IPS-20b (cell line): ENCODE measurements at regions not wholly inside any gene's neighbourhood (a gene's known extent, or its start where the extent isn't known, plus 50 kb on each side); places are given as distances from the start of the nearest gene placed in this dataset.

Experiments used
- H3K27ac ChIP-seq: one replicate; pipeline ENCODE4 v1.5.1; 2013; ENCODE audit warnings: low read length
- H3K27me3 ChIP-seq: 2 replicates; pipeline ENCODE4 v1.6.1; 2013; ENCODE audit warnings: mild to moderate bottlenecking, low read length, inconsistent platforms; ENCODE audit not compliant: insufficient read depth
- H3K36me3 ChIP-seq: 2 replicates; pipeline ENCODE4 v1.6.1; 2013; ENCODE audit warnings: low read depth, mild to moderate bottlenecking, inconsistent platforms, low read length, moderate library complexity; ENCODE audit not compliant: insufficient read depth
- H3K4me1 ChIP-seq: 2 replicates; pipeline ENCODE4 v1.6.1; 2013; ENCODE audit warnings: mild to moderate bottlenecking, control low read depth, inconsistent platforms, low read length, moderate library complexity; ENCODE audit not compliant: insufficient read depth
- H3K4me3 ChIP-seq: 2 replicates; pipeline ENCODE4 v1.5.1; 2013; ENCODE audit warnings: mild to moderate bottlenecking, low read length, inconsistent platforms
- H3K9ac ChIP-seq: 2 replicates; pipeline ENCODE4 v1.6.1; 2013; ENCODE audit warnings: low read depth, mild to moderate bottlenecking, inconsistent platforms, low read length, moderate library complexity
- H3K9me3 ChIP-seq: 2 replicates; pipeline ENCODE4 v1.6.1; 2013; ENCODE audit warnings: mild to moderate bottlenecking, low read depth, low read length, inconsistent platforms; ENCODE audit not compliant: insufficient read depth

- Histone ChIP-seq H3K9ac (no peak overlapping the region), H3K27me3 (no peaks in the 10 kb centered on the region), H3K4me1 (no peaks in the 10 kb centered on the region), H3K27ac (no peak overlapping the region), H3K9me3 (peaks cover 4% of the 10 kb centered on the region; the same call in 1 of the 2 replicates), H3K4me3 (no peak overlapping the region), H3K36me3 (no peaks in the 10 kb centered on the region)
Measured at GRCh38 chr9:88739373-88739772, 204.4 kb downstream of the NXNL2 start.

DNA sequence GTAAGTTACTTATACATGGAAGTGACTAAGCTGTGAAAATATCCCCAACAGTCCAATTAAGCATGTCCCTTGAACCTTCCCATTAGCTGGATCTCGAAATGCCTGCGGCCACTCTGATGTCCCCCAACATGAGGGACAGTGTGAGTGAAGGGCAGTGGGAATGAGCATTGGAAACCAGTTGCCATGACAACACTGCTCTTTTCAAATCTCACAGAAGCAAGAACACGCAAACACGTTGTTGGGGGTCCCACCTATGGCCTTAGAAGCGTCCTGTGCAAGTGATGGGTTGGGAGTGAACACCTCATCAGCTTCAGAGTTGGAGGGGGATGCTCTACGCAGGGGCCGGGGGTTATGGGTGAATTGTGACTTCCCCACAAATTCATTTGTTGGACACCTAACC, 205.9 kb downstream of the NXNL2 start:
- H3K27me3 ChIP-seq, result no peaks in the 10 kb centered on the region
- H3K27ac ChIP-seq, result no peak overlapping the region
- peaks cover 4% of the 10 kb centered on the region; the same call in 1 of the 2 replicates for H3K9me3 ChIP-seq

DNA sequence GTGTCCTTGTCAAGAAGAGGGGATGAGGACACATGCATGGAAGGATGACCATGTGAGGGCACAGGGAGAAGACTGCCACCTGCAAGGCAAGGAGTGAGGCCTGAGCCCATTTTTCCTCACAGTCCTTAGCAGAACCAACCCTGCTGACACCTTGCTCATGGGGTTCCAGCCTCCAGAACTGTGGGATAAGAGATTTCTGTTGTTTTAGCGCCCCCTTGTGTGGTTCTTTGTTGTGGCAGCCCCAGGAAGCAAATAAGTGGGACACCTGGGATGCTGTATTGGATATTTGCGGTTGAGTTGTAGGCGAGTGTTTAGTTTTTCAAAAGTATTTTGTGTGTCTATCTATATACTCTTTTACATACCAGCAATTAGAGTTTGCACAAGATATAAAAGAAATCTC, 206.4 kb downstream of the NXNL2 start:
- no peaks in the 10 kb centered on the region for H3K36me3 ChIP-seq
- H3K9ac ChIP-seq, result no peak overlapping the region
- H3K4me1 ChIP-seq, result peaks cover 1% of the 10 kb centered on the region; the same call in 1 of the 2 replicates
- H3K4me3 ChIP-seq, result no peak overlapping the region
- H3K9me3 ChIP-seq, result peaks cover 4% of the 10 kb centered on the region; the same call in 1 of the 2 replicates
- H3K27me3 ChIP-seq, result no peaks in the 10 kb centered on the region
- H3K27ac ChIP-seq, result no peak overlapping the region

More for the DNA sequence above, 205.9 kb downstream of the NXNL2 start:
- H3K4me1 ChIP-seq, result no peaks in the 10 kb centered on the region
- no peak overlapping the region for H3K9ac ChIP-seq
- H3K4me3 ChIP-seq, result no peak overlapping the region
- H3K36me3 ChIP-seq, result no peaks in the 10 kb centered on the region

- Histone ChIP-seq H3K9ac (no peak overlapping the region), H3K27ac (no peak overlapping the region), H3K27me3 (no peaks in the 10 kb centered on the region), H3K9me3 (peaks cover 4% of the 10 kb centered on the region; the same call in 1 of the 2 replicates), H3K4me3 (no peak overlapping the region), H3K36me3 (no peaks in the 10 kb centered on the region), H3K4me1 (peaks cover 11% of the 10 kb centered on the region; the same call in 1 of the 2 replicates)
Measured at GRCh38 chr9:88742483-88742882, 207.5 kb downstream of the NXNL2 start.

DNA sequence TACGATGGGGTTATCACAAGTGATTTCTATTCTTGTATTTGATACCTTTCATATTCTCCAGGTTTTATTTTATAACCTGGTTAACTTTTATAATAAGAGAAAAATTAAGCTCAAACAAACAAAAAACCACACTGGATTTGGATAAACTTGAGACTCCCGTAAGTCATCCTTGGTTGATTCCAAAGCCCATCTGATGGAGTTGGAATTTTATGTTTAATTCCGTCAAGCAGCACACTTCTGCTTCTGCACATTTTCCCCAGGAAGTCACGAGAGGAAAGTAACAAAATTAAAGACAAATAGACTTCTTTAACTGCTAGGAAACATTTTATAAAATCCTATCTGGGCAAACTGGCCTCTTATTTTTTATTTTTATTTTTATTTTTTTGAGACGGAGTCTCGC, 207.9 kb downstream of the NXNL2 start:
- no peak overlapping the region for H3K27ac ChIP-seq
- no peak overlapping the region for H3K4me3 ChIP-seq
- H3K27me3 ChIP-seq, result no peaks in the 10 kb centered on the region
- H3K9ac ChIP-seq, result no peak overlapping the region
- no peaks in the 10 kb centered on the region for H3K36me3 ChIP-seq
- peaks cover 4% of the 10 kb centered on the region; the same call in 1 of the 2 replicates for H3K9me3 ChIP-seq
- H3K4me1 ChIP-seq, result peaks cover 15% of the 10 kb centered on the region

- H3K4me1 ChIP-seq, result peaks cover 24% of the 10 kb centered on the region
- H3K27me3 ChIP-seq, result no peaks in the 10 kb centered on the region
- no peak overlapping the region for H3K9ac ChIP-seq
- H3K4me3 ChIP-seq, result no peak overlapping the region
- H3K36me3 ChIP-seq, result no peaks in the 10 kb centered on the region
- H3K27ac ChIP-seq, result no peak overlapping the region
- H3K9me3 ChIP-seq, result peaks cover 4% of the 10 kb centered on the region; the same call in 1 of the 2 replicates
Measured at GRCh38 chr9:88745276-88746001, 210.5 kb downstream of the NXNL2 start.

DNA sequence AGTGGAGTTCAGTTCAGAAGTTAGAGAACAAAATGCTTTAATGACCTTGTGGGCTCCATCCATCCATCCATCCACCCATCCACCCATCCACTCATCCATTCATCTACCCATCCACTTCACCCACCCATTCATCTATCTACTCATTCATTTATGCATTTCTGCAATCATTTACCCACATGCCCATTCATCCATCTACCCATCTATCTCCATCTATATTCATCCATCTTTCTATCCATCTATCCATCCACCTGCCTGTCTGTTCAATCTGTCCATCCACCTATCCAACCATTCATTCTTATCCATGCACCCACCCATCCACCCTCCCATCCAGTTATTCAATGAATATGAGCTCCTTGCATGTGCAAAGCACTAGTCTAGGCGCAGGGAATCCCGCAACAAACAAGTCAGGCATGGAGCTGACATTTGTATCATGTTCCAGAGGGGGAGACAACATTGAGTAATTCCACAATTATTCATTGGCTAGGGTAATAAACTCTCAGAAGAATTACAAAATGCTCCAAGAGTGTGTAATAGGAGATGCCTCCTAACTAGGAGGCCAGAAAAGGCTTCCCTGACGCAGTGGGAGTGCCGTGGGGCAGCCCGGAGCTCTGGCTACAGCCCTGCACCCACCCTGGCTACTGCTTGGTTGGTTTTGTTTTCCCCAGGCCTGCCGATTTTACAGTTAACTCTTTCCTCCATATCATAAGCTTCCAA, 211.2 kb downstream of the NXNL2 start:
- Histone ChIP-seq H3K27me3 (no peaks in the 10 kb centered on the region), H3K9me3 (peaks cover 2% of the 10 kb centered on the region; the same call in 1 of the 2 replicates), H3K27ac (peak overlapping the region; percentile 38), H3K9ac (no peak overlapping the region), H3K36me3 (no peaks in the 10 kb centered on the region), H3K4me1 (peaks cover 24% of the 10 kb centered on the region), H3K4me3 (no peak overlapping the region)

DNA sequence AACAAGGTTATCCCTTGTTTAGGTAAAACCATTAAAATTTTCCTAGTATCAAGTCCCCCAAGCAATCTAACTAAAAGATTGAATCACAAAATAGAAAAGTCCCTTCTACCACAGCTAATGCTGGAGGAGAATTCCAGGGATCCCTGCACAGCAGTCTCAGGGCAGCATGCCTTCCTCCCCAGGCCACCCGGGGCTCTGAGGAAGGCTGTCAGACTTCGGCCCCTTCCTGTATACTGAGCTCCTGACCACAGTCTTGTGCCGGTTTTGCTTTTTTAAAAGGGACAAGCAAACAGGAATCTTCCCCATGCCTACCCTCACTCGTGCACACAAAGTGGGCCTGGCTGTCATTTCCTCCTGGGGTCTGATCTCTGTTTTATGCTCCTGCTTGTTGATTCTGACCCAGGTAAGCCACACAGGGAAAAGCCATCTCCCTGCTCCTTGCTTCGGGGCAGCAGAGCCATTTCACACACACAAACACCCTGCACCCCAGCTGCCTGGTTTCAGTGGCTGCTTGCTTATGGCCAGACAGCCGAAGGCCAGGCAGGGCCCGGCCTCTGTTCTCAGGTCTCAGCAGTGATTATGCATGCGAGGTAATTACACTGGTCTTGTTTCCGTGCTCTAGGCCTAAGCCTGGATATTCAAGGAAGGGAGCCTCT, 211.9 kb downstream of the NXNL2 start:
- H3K27me3 ChIP-seq, result no peaks in the 10 kb centered on the region
- H3K9me3 ChIP-seq, result no peaks in the 10 kb centered on the region
- peak overlapping the region; percentile 47; the same call in 1 of the 2 replicates for H3K9ac ChIP-seq
- no peak overlapping the region for H3K4me3 ChIP-seq
- H3K27ac ChIP-seq, result peak overlapping the region; percentile 38
- H3K36me3 ChIP-seq, result no peaks in the 10 kb centered on the region
- H3K4me1 ChIP-seq, result peaks cover 24% of the 10 kb centered on the region

- H3K27ac ChIP-seq, result no peak overlapping the region
- peak overlapping the region; percentile 47; the same call in 1 of the 2 replicates for H3K9ac ChIP-seq
- no peaks in the 10 kb centered on the region for H3K9me3 ChIP-seq
- no peak overlapping the region for H3K4me3 ChIP-seq
- no peaks in the 10 kb centered on the region for H3K27me3 ChIP-seq
- H3K36me3 ChIP-seq, result no peaks in the 10 kb centered on the region
- H3K4me1 ChIP-seq, result peaks cover 24% of the 10 kb centered on the region
Measured at GRCh38 chr9:88747768-88748167, 212.8 kb downstream of the NXNL2 start.

GRCh38 chr9:88748566-88749261, 213.7 kb downstream of the NXNL2 start:
- Histone ChIP-seq H3K36me3 (no peaks in the 10 kb centered on the region), H3K27ac (no peak overlapping the region), H3K4me1 (peaks cover 24% of the 10 kb centered on the region), H3K9me3 (no peaks in the 10 kb centered on the region), H3K9ac (no peak overlapping the region), H3K4me3 (no peak overlapping the region), H3K27me3 (no peaks in the 10 kb centered on the region)

- Histone ChIP-seq H3K27me3 (no peaks in the 10 kb centered on the region), H3K36me3 (no peaks in the 10 kb centered on the region), H3K4me1 (peaks cover 24% of the 10 kb centered on the region), H3K9me3 (no peaks in the 10 kb centered on the region), H3K27ac (no peak overlapping the region), H3K9ac (no peak overlapping the region), H3K4me3 (no peak overlapping the region)
Measured at GRCh38 chr9:88749420-88749819, 214.4 kb downstream of the NXNL2 start.
